PFSK-1 (cell line): ENCODE measurements at regions not wholly inside any gene's neighbourhood (a gene's known extent, or its start where the extent isn't known, plus 50 kb on each side); places are given as distances from the start of the nearest gene placed in this dataset.

Source experiments
- POLR2AphosphoS5 ChIP-seq: IDR thresholded peaks from 2 replicates; pipeline ENCODE4 v1.6.1; 2012; ENCODE audit warnings: low read depth, mild to moderate bottlenecking, control low read depth, low read length, moderate library complexity
- TF ChIP-seq, protein P1 (sequence below), 2 experiments: IDR thresholded peaks; 2 replicates each; pipeline versions ENCODE4 v1.6.1 to v1.8.0; 2011 to 2012; ENCODE audit warnings: low read depth in 2 of 2, low read length in 2 of 2, control low read depth in 1 of 2, inconsistent platforms in 1 of 2, mild to moderate bottlenecking in 1 of 2, moderate library complexity in 1 of 2; ENCODE audit not compliant: insufficient read depth in 1 of 2

- TF ChIP-seq, protein P1, sequence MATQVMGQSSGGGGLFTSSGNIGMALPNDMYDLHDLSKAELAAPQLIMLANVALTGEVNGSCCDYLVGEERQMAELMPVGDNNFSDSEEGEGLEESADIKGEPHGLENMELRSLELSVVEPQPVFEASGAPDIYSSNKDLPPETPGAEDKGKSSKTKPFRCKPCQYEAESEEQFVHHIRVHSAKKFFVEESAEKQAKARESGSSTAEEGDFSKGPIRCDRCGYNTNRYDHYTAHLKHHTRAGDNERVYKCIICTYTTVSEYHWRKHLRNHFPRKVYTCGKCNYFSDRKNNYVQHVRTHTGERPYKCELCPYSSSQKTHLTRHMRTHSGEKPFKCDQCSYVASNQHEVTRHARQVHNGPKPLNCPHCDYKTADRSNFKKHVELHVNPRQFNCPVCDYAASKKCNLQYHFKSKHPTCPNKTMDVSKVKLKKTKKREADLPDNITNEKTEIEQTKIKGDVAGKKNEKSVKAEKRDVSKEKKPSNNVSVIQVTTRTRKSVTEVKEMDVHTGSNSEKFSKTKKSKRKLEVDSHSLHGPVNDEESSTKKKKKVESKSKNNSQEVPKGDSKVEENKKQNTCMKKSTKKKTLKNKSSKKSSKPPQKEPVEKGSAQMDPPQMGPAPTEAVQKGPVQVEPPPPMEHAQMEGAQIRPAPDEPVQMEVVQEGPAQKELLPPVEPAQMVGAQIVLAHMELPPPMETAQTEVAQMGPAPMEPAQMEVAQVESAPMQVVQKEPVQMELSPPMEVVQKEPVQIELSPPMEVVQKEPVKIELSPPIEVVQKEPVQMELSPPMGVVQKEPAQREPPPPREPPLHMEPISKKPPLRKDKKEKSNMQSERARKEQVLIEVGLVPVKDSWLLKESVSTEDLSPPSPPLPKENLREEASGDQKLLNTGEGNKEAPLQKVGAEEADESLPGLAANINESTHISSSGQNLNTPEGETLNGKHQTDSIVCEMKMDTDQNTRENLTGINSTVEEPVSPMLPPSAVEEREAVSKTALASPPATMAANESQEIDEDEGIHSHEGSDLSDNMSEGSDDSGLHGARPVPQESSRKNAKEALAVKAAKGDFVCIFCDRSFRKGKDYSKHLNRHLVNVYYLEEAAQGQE (IDR thresholded peaks at IDR 0.05; ENCODE audit: insufficient read depth in 1 of 2, low read depth in 2 of 2, low read length in 2 of 2) = no peak
- TF ChIP-seq POLR2AphosphoS5 = no peak
Measured at GRCh38 chr6:165811512-165811911, 148.5 kb upstream of the PDE10A start.
